HCT116 (cell line): ENCODE measurements at regions not wholly inside any gene's neighbourhood (a gene's known extent, or its start where the extent isn't known, plus 50 kb on each side); places are given as distances from the start of the nearest gene placed in this dataset.

ENCODE experiments used
- ATAC-seq: fragments of 200-7000 bp; cut with Tn5 transposase; 2 replicates; pipeline ENCODE4 v1.9.1; 2020; ENCODE audit warnings: mild to moderate bottlenecking, moderate library complexity
- BruUV-seq: library from RNA; stranded (reverse); fragments of 400-500 nt; replicated peaks from 2 replicates; lab custom pipeline; 2021; lab: Mats Ljungman, UMichigan
- CTCF ChIA-PET: fragments of 300-600 bp; sonication (Branson Sonifier 250); formaldehyde crosslinking; loops from one replicate; lab custom pipeline; 2021; ENCODE audit warnings: antibody characterized with exemption; lab: Charles Lee
- POLR2A ChIA-PET: fragments of 300-600, 350-600 bp; sonication (Branson Sonifier 250); formaldehyde crosslinking; loops from one replicate; lab custom pipeline; 2021; ENCODE audit warnings: antibody characterized with exemption; lab: Charles Lee
- RAD21 ChIA-PET, 2 experiments: fragments of 300-600 bp; sonication (Branson Sonifier 250); formaldehyde crosslinking; loops; one replicate each; lab custom pipeline; 2023; ENCODE audit warnings: low total read pairs in 2 of 2; ENCODE audit not compliant: uncharacterized antibody in 2 of 2, unreplicated experiment in 2 of 2, low non-redundant PET in 1 of 2; lab: Charles Lee
- DNase-seq: peaks from one replicate; pipeline ENCODE4 v3.0.0-alpha.2; 2010; ENCODE audit warnings: low read depth, low spot score
- H2AFZ ChIP-seq: fragments of 200-600 bp; shearing (Covaris generic), sonication (generic); 2 replicates; pipeline ENCODE4 v1.6.1; 2017; ENCODE audit warnings: low read depth, mixed run types, mixed read lengths, antibody characterized with exemption, low read length; ENCODE audit not compliant: poor library complexity, severe bottlenecking
- H3K27ac ChIP-seq: 2 replicates; pipeline ENCODE4 v1.5.1; 2012; ENCODE audit warnings: low read depth, low read length
- H3K27me3 ChIP-seq: fragments of 200-600 bp; sonication (generic); 2 replicates; pipeline ENCODE4 v1.6.1; 2016; ENCODE audit warnings: mixed run types, low read length, mixed read lengths; ENCODE audit not compliant: insufficient read depth
- H3K36me3 ChIP-seq, 2 experiments: fragments of 200-500 bp in 1 of 2; fragments of 200-600 bp in 1 of 2; sonication (Bioruptor generic) in 1 of 2; sonication (generic) in 1 of 2; 2 replicates each; pipeline versions ENCODE4 v1.5.1 to v1.6.1; 2014 to 2016; ENCODE audit warnings: low read length in 2 of 2, inconsistent platforms in 1 of 2, mixed read lengths in 1 of 2, mixed run types in 1 of 2; ENCODE audit not compliant: insufficient read depth in 2 of 2, control insufficient read depth in 1 of 2
- H3K4me1 ChIP-seq, 2 experiments: fragments of 200-600 bp in 1 of 2; sonication (generic) in 1 of 2; 2 replicates each; pipeline versions ENCODE4 v1.5.1 to v1.6.1; 2012 to 2017; ENCODE audit warnings: low read length in 2 of 2, inconsistent platforms in 1 of 2, mild to moderate bottlenecking in 1 of 2, mixed read lengths in 1 of 2, mixed run types in 1 of 2, moderate library complexity in 1 of 2; ENCODE audit not compliant: insufficient read depth in 2 of 2, control insufficient read depth in 1 of 2
- H3K4me2 ChIP-seq: fragments of 200-600 bp; sonication (generic); 2 replicates; pipeline ENCODE4 v1.6.1; 2017; ENCODE audit warnings: mixed run types, low read length, mixed read lengths
- H3K4me3 ChIP-seq, 2 experiments: fragments of 200-600 bp in 1 of 2; sonication (generic) in 1 of 2; replicated peaks in 1 of 2; 2 replicates each; pipeline ENCODE4 v1.5.1; 2011 to 2016; ENCODE audit warnings: low read length in 2 of 2, control low read depth in 1 of 2, low read depth in 1 of 2, mild to moderate bottlenecking in 1 of 2, mixed read lengths in 1 of 2, mixed run types in 1 of 2
- H3K79me2 ChIP-seq: fragments of 200-600 bp; sonication (generic); 2 replicates; pipeline ENCODE4 v1.6.1; 2017; ENCODE audit warnings: mild to moderate bottlenecking, mixed run types, low read length, moderate library complexity, mixed read lengths; ENCODE audit not compliant: insufficient read depth
- H3K9ac ChIP-seq: fragments of 200-600 bp; sonication (generic); 2 replicates; pipeline ENCODE4 v1.6.1; 2016; ENCODE audit warnings: low read length, mixed read lengths
- H3K9me2 ChIP-seq: fragments of 200-600 bp; sonication (generic), shearing (Covaris generic); 2 replicates; pipeline ENCODE4 v1.6.1; 2017; ENCODE audit warnings: mixed run types, mild to moderate bottlenecking, moderate library complexity; ENCODE audit not compliant: insufficient read depth
- H3K9me3 ChIP-seq, 2 experiments: fragments of 200-500 bp in 1 of 2; fragments of 200-600 bp in 1 of 2; sonication (Bioruptor generic) in 1 of 2; sonication (generic) in 1 of 2; 2 replicates each; pipeline ENCODE4 v1.6.1; 2014 to 2017; ENCODE audit warnings: low read length in 2 of 2, mixed read lengths in 2 of 2, inconsistent platforms in 1 of 2, low read depth in 1 of 2, mild to moderate bottlenecking in 1 of 2, mixed run types in 1 of 2, moderate library complexity in 1 of 2; ENCODE audit not compliant: control insufficient read depth in 1 of 2, insufficient read depth in 1 of 2
- H4K20me1 ChIP-seq: fragments of 200-600 bp; sonication (generic), shearing (Covaris generic); 2 replicates; pipeline ENCODE4 v1.6.1; 2017; ENCODE audit warnings: mixed run types, mild to moderate bottlenecking, moderate library complexity; ENCODE audit not compliant: insufficient read depth
- CBX3 ChIP-seq: IDR thresholded peaks from 2 replicates; pipeline ENCODE4 v1.6.1; 2012; ENCODE audit warnings: low read depth
- CTCF ChIP-seq, 3 experiments: fragments of 200-600 bp in 1 of 3; sonication (generic) in 1 of 3; IDR thresholded peaks in 2 of 3; conservative IDR thresholded peaks in 1 of 3; 2 replicates each; pipeline ENCODE4 v1.5.1; 2012 to 2017; ENCODE audit warnings: low read depth in 2 of 3, low read length in 2 of 3, antibody characterized with exemption in 1 of 3, borderline replicate concordance in 1 of 3, control low read depth in 1 of 3, mild to moderate bottlenecking in 1 of 3, mixed read lengths in 1 of 3, mixed run types in 1 of 3, moderate library complexity in 1 of 3; ENCODE audit not compliant: insufficient read depth in 1 of 3
- EGR1 ChIP-seq: IDR thresholded peaks from 2 replicates; pipeline ENCODE4 v1.6.1; 2012; ENCODE audit warnings: low read depth
- ELF1 ChIP-seq: IDR thresholded peaks from 2 replicates; pipeline ENCODE4 v1.6.1; 2012; ENCODE audit warnings: low read depth, borderline replicate concordance
- EZH2 ChIP-seq: fragments of 200-600 bp; sonication (generic); IDR thresholded peaks from 2 replicates; pipeline ENCODE4 v1.6.1; 2017; ENCODE audit warnings: antibody characterized with exemption, mixed run types
- EZH2phosphoT487 ChIP-seq: fragments of 200-600 bp; IDR thresholded peaks from 2 replicates; pipeline ENCODE4 v1.6.1; 2018; ENCODE audit warnings: antibody characterized with exemption, borderline replicate concordance
- JUND ChIP-seq: IDR thresholded peaks from 2 replicates; pipeline ENCODE4 v1.6.1; 2012
- MAX ChIP-seq: IDR thresholded peaks from 2 replicates; pipeline ENCODE4 v1.6.1; 2012
- POLR2A ChIP-seq: IDR thresholded peaks from 2 replicates; pipeline ENCODE4 v1.7.0; 2011; ENCODE audit warnings: borderline replicate concordance; ENCODE audit not compliant: insufficient read depth, insufficient read length; ENCODE audit errors: extremely low read depth
- POLR2AphosphoS5 ChIP-seq: IDR thresholded peaks from 2 replicates; pipeline ENCODE4 v1.6.1; 2011; ENCODE audit warnings: mild to moderate bottlenecking, low read depth, low read length, moderate library complexity
- RAD21 ChIP-seq: IDR thresholded peaks from 2 replicates; pipeline ENCODE4 v1.6.1; 2012; ENCODE audit warnings: low read depth, mild to moderate bottlenecking
- REST ChIP-seq: IDR thresholded peaks from 2 replicates; pipeline ENCODE4 v1.6.1; 2012; ENCODE audit warnings: low read depth
- SP1 ChIP-seq: IDR thresholded peaks from 2 replicates; pipeline ENCODE4 v1.6.1; 2012; ENCODE audit warnings: low read depth
- TCF7L2 ChIP-seq: IDR thresholded peaks from 2 replicates; pipeline ENCODE4 v1.7.0; 2011; ENCODE audit warnings: borderline replicate concordance, inconsistent platforms; ENCODE audit not compliant: insufficient read depth, insufficient read length; ENCODE audit errors: extremely low read depth
- YY1 ChIP-seq: IDR thresholded peaks from 2 replicates; pipeline ENCODE4 v1.6.1; 2011; ENCODE audit warnings: low read length, low read depth, moderate library complexity, mild to moderate bottlenecking; ENCODE audit not compliant: insufficient replicate concordance; ENCODE audit errors: extremely low read depth
- ZNF274 ChIP-seq: fragments of 200-500 bp; sonication (Bioruptor generic); IDR thresholded peaks from 2 replicates; pipeline ENCODE4 v1.6.1; 2014; ENCODE audit warnings: mild to moderate bottlenecking, low read depth, low read length, inconsistent platforms
- intact Hi-C: fragments of 100-400 bp; cut with micrococcal nuclease; formaldehyde crosslinking; loops from 2 replicates; pipeline ENCODE4 v1.10.0; 2022

DNA sequence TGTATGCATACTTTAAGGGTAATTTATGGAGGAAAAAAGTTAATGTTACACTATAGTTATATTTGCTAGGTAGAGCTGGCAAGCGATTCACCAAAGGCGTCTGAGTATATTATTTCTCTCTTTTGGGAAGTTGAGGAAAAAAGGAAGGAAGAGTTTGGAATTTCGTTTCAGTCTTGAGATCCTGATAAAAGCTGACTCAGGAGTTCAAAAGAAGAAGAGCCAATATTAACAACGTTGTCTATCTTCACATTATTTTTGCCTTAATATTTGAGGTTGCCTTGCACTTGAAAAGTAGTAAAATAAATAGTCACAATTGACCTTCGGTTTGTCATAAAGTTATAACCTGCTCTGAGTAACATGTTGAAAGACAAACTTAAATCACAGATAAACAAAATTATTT lies 888.6 kb downstream of the KCNJ2 start:
- no peaks in the 10 kb centered on the region for H3K27me3 ChIP-seq
- H3K4me1 ChIP-seq, result no peaks in the 10 kb centered on the region
- H3K9ac ChIP-seq, result no peak overlapping the region
- ChIA-PET RAD21 (no interaction called here), POLR2A (no interaction called here), CTCF (no interaction called here)
- H3K36me3 ChIP-seq, result no peaks in the 10 kb centered on the region
- H2AFZ ChIP-seq, result no peak overlapping the region
- H3K27ac ChIP-seq, result no peak overlapping the region
- no peaks in the 10 kb centered on the region for H4K20me1 ChIP-seq
- DNase-seq (no peak), ATAC-seq (no peak)
- no peaks in the 10 kb centered on the region for H3K9me3 ChIP-seq
- no peak overlapping the region for H3K4me2 ChIP-seq
- no peak overlapping the region for H3K4me3 ChIP-seq
- no peaks in the 10 kb centered on the region for H3K79me2 ChIP-seq
- H3K9me2 ChIP-seq, result no peaks in the 10 kb centered on the region
- intact Hi-C loops, result no loop called here
- no peak for TF ChIP-seq POLR2A
- no peak for TF ChIP-seq CBX3
- no peak for TF ChIP-seq RAD21
- TF ChIP-seq YY1, result no peak
- TF ChIP-seq JUND, result no peak
- no peak for TF ChIP-seq POLR2AphosphoS5
- no peak for TF ChIP-seq SP1
- no TSS peak for BruUV-seq

DNA sequence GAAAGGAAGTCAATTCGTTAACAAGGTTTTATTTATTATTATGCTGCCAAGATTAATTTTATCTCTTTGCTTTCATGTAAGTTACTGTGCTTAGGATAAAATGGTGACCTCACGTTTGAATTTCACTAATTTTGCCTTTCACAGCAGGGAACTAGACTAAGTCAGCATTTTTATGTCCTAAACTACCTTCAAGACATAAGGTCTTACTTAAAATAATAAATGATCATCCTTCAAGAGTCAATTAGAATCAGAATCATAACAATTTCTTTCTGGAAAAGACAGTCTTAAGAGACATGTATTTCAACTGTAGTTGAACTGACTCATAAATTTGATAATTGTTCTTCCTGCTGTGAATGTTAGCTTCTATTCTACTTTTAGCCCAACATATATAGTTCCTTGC lies 893.8 kb downstream of the KCNJ2 start:
- H3K36me3 ChIP-seq, result no peaks in the 10 kb centered on the region
- H3K4me2 ChIP-seq, result no peak overlapping the region
- ChIA-PET RAD21 (no interaction called here), POLR2A (no interaction called here), CTCF (no interaction called here)
- BruUV-seq, result no TSS peak
- no peak for DNase-seq
- peaks cover 2% of the 10 kb centered on the region; the same call in 1 of the 2 replicates for H3K9me2 ChIP-seq
- no peak overlapping the region for H3K4me3 ChIP-seq
- H3K27me3 ChIP-seq, result no peaks in the 10 kb centered on the region
- H3K9ac ChIP-seq, result no peak overlapping the region
- peak overlapping the region; percentile 18 for H2AFZ ChIP-seq
- no peaks in the 10 kb centered on the region for H3K9me3 ChIP-seq
- H4K20me1 ChIP-seq, result no peaks in the 10 kb centered on the region
- ATAC-seq, result no peak
- no peak overlapping the region for H3K27ac ChIP-seq
- intact Hi-C loops, result no loop called here
- no peaks in the 10 kb centered on the region for H3K79me2 ChIP-seq
- no peaks in the 10 kb centered on the region for H3K4me1 ChIP-seq
- TF ChIP-seq CTCF (IDR thresholded peaks at IDR 0.05 in 2 of 3, conservative IDR thresholded peaks at IDR 0.05 in 1 of 3; ENCODE audit: borderline replicate concordance in 1 of 3, insufficient read depth in 1 of 3, low read depth in 2 of 3, low read length in 2 of 3) (no peak), JUND (no peak), SP1 (no peak), ZNF274 (no peak), EZH2 (no peak), TCF7L2 (no peak), REST (no peak), YY1 (no peak), EGR1 (no peak), EZH2phosphoT487 (no peak), CBX3 (no peak), RAD21 (no peak), ELF1 (no peak), MAX (no peak)
